Kidney (tissue), 13 donors: ENCODE measurements at regions not wholly inside any gene's neighbourhood (a gene's known extent, or its start where the extent isn't known, plus 50 kb on each side); places are given as distances from the start of the nearest gene placed in this dataset.

Source experiments
- DNase-seq, 5 donors: peaks; one replicate each; pipeline ENCODE4 v3.0.0-alpha.2; 2013 to 2020
- FAIRE-seq: peaks from 2 replicates; lab custom pipeline; 2012; peaks lifted over from hg19 to GRCh38; lab: Jason Lieb, UNC
- H3K27ac ChIP-seq, 2 donors: one replicate each; pipeline ENCODE4 v1.7.0; 2013; ENCODE audit warnings: low read depth in 2 of 2, low read length in 2 of 2, inconsistent platforms in 1 of 2
- H3K27me3 ChIP-seq: one replicate; pipeline ENCODE4 v1.7.1; 2013; ENCODE audit warnings: low read length, inconsistent platforms; ENCODE audit not compliant: control insufficient read depth, insufficient read depth
- H3K36me3 ChIP-seq, 3 donors: one replicate each; pipeline versions ENCODE4 v1.7.0 to v1.7.1; 2013; ENCODE audit warnings: low read length in 3 of 3, control low read depth in 1 of 3, inconsistent platforms in 1 of 3; ENCODE audit not compliant: insufficient read depth in 3 of 3, control insufficient read depth in 2 of 3
- H3K4me1 ChIP-seq, 3 donors: one replicate each; pipeline versions ENCODE4 v1.7.0 to v1.7.1; 2013; ENCODE audit warnings: low read length in 3 of 3, inconsistent platforms in 1 of 3, low read depth in 1 of 3; ENCODE audit not compliant: control insufficient read depth in 2 of 3, insufficient read depth in 2 of 3
- H3K4me3 ChIP-seq, 3 donors: one replicate each; pipeline versions ENCODE4 v1.7.0 to v1.8.1; 2013; ENCODE audit warnings: low read length in 3 of 3, control low read depth in 1 of 3, inconsistent platforms in 1 of 3
- H3K9ac ChIP-seq, 3 donors: one replicate each; pipeline versions ENCODE4 v1.7.0 to v1.7.1; 2013; ENCODE audit warnings: low read length in 3 of 3, control low read depth in 1 of 3, inconsistent platforms in 1 of 3
- H3K9me3 ChIP-seq, 3 donors: one replicate each; pipeline versions ENCODE4 v1.7.0 to v1.7.1; 2013; ENCODE audit warnings: low read length in 3 of 3, control low read depth in 1 of 3, inconsistent platforms in 1 of 3; ENCODE audit not compliant: control insufficient read depth in 2 of 3, insufficient read depth in 1 of 3
- intact Hi-C: fragments of 100-400 bp; cut with DNase I; formaldehyde crosslinking; loops from one replicate; pipeline ENCODE4 v1.11.1; 2022
- TF ChIP-seq, protein P1 (sequence below): IDR thresholded peaks from 3 replicates; pipeline ENCODE4 v1.5.1; 2012; ENCODE audit warnings: mild to moderate bottlenecking, moderate library complexity, borderline replicate concordance; ENCODE audit not compliant: insufficient read depth; ENCODE audit errors: extremely low read depth
- donor health status: control.
- donor health status: control.
- donor health status: control.
- donor health status: control.
- donor health status: control.
- donor health status: DM: yes; HTN: yes; CAD: no.
- donor health status: Normal renal cell carcinoma (clear cell type).

- intact Hi-C loops = no loop called here
- no peak overlapping the region for H3K27ac ChIP-seq
- H3K36me3 ChIP-seq = no peaks in the 10 kb centered on the region
- FAIRE-seq (no peak), DNase-seq (no peak)
- TF ChIP-seq, protein P1, sequence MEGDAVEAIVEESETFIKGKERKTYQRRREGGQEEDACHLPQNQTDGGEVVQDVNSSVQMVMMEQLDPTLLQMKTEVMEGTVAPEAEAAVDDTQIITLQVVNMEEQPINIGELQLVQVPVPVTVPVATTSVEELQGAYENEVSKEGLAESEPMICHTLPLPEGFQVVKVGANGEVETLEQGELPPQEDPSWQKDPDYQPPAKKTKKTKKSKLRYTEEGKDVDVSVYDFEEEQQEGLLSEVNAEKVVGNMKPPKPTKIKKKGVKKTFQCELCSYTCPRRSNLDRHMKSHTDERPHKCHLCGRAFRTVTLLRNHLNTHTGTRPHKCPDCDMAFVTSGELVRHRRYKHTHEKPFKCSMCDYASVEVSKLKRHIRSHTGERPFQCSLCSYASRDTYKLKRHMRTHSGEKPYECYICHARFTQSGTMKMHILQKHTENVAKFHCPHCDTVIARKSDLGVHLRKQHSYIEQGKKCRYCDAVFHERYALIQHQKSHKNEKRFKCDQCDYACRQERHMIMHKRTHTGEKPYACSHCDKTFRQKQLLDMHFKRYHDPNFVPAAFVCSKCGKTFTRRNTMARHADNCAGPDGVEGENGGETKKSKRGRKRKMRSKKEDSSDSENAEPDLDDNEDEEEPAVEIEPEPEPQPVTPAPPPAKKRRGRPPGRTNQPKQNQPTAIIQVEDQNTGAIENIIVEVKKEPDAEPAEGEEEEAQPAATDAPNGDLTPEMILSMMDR = no peak
- peaks cover 0 to 6% (median 0%) of the 10 kb centered on the region in 3 donors for H3K9me3 ChIP-seq
- no peak overlapping the region for H3K4me3 ChIP-seq
- H3K27me3 ChIP-seq = no peaks in the 10 kb centered on the region
- H3K4me1 ChIP-seq = no peaks in the 10 kb centered on the region
- no peak overlapping the region for H3K9ac ChIP-seq
Measured at GRCh38 chr12:91628656-91629055, 446.0 kb upstream of the DCN start.

- H3K36me3 ChIP-seq = no peaks in the 10 kb centered on the region
- no peaks in the 10 kb centered on the region for H3K27me3 ChIP-seq
- H3K9ac ChIP-seq = no peak overlapping the region
- H3K4me3 ChIP-seq = no peak overlapping the region
- TF ChIP-seq, protein P1 = no peak
- no peak for DNase-seq
- no peak for FAIRE-seq
- H3K27ac ChIP-seq = no peak overlapping the region
- peaks cover 0 to 6% (median 0%) of the 10 kb centered on the region in 3 donors for H3K9me3 ChIP-seq
- intact Hi-C loops = no loop called here
- no peaks in the 10 kb centered on the region for H3K4me1 ChIP-seq
Measured at GRCh38 chr12:91627225-91627624, 444.6 kb upstream of the DCN start.

GRCh38 chr12:91622981-91623380 is 440.4 kb upstream of the DCN start:
- Histone ChIP-seq H3K4me3 (no peak overlapping the region), H3K4me1 (no peaks in the 10 kb centered on the region), H3K36me3 (no peaks in the 10 kb centered on the region), H3K9me3 (peaks cover 0 to 6% (median 0%) of the 10 kb centered on the region in 3 donors), H3K9ac (no peak overlapping the region), H3K27me3 (no peaks in the 10 kb centered on the region), H3K27ac (no peak overlapping the region)
- TF ChIP-seq, protein P1 = no peak
- DNase-seq (peak in 1 of 5 donors; percentile 28), FAIRE-seq (no peak)
- intact Hi-C loops = no loop called here

DNA sequence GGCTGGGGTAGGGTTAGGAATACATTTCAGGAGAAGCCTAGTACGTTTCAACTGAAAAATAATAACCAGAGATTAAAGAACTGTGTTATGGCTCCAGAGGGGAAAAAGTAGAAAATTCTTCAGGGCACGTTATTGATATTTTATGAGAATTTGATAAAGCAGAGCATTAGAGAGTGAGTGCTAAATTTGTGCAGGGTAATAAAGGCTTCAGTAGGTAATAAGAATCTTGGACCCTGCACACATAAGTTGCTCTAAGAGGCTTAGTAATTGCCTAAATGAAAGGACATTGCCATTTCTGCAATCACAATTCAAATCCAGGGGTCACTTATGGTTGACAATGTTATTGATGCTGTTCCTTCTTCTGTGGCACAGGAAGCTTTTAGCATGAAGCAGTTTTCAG is 439.4 kb upstream of the DCN start:
- TF ChIP-seq, protein P1 = no peak
- Histone ChIP-seq H3K27ac (no peak overlapping the region), H3K4me3 (no peak overlapping the region), H3K9me3 (peaks cover 0 to 6% (median 0%) of the 10 kb centered on the region in 3 donors), H3K4me1 (no peaks in the 10 kb centered on the region), H3K27me3 (no peaks in the 10 kb centered on the region), H3K9ac (no peak overlapping the region), H3K36me3 (no peaks in the 10 kb centered on the region)
- no peak for FAIRE-seq
- intact Hi-C loops = no loop called here
- DNase-seq = no peak
